ENCODE measurements at regions not wholly inside any gene's neighbourhood (a gene's known extent, or its start where the extent isn't known, plus 50 kb on each side); places are given as distances from the start of the nearest gene placed in this dataset.

DNA sequence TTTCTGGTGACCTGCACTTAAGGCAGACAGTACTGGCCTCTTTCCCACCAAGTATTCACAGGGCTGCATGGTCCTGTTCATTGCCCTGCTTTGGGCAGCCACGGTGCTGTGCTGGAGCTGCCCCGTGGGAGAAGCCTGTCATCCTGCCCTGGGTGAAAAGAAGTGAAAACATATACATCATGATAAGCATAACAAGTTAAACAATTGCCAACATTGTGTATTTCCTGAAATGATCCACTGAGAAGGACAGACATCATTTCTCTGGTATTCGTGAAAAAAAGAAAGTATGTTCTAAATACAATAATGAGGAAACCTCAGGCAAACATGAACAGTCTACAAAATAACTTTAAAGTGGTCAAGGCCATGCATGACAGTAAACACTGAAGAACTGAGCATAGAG is 393.1 kb downstream of the TMEM135 start:
- TF ChIP-seq POLR2A (IDR thresholded peaks at IDR 0.05): no peak
- TF ChIP-seq CTCF (IDR thresholded peaks at IDR 0.05): no peak
